HG03196 (cell line): ENCODE measurements at regions not wholly inside any gene's neighbourhood (a gene's known extent, or its start where the extent isn't known, plus 50 kb on each side); places are given as distances from the start of the nearest gene placed in this dataset.
A peak's percentile ranks its signal among the peaks of the same experiment; 100 is the strongest.

Experiments used
- ATAC-seq: cut with Tn5 transposase; IDR thresholded peaks from one replicate; pipeline ENCODE4 v1.9.1; 2021; ENCODE audit not compliant: unreplicated experiment

DNA sequence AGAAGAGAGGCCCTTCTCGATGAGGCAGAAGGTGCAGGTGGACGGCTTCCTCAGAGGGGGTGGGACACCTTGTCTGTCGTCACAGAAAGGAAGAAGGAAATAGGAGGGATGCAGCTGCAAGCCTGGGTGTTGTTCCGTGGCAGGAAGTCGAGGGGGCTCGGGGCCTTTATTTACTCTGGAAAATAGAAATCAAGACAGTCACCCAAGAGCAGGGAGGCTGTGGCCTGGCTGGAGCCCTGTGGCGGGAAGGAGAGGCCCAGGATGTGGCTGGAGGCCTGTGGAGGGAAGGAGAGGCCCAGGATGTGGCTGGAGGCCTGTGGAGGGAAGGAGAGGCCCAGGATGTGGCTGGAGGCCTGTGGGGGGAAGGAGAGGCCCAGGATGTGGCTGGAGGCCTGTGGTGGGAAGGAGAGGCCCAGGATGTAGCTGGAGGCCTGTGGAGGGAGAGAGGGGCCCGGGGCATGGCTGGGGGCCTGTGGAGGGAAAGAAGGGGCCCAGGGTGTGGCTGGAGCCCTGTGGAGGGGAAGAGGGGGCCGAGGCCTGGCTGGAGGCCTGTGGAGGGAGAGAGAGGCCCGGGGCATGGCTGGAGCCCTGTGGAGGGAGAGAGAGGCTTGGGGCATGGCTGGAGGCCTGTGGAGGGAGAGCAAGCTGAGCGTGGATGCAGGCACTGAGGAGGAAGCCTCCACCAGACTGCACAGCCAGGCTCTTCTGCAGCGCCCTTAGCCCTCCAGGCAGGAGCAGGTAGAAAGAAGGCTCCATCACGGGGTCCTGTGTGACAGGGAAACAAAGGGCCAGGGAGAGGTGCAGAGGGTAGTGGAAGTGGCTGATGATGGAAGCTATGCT is 97.3 kb upstream of the SFMBT2 start:
- no peak for ATAC-seq

DNA sequence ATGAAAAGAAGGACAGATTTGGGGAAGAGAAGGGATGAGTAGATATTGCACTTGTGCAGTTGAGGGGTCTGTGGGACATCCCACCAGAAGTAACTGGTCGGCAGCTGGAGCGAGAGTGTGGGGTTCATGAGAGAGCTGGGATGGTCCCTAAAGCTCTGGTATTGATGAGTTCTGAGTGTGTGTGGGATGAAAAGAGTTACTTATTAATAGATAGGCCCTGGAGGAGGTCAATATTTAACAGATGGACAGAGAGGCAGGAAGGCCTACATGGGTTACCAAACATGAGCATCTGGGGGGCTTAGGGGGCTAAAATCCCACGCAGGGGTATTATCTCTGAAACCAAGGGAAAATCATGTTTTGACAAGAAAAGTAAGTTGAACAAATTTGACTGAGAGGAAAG is 95.7 kb upstream of the SFMBT2 start:
- ATAC-seq = no peak

DNA sequence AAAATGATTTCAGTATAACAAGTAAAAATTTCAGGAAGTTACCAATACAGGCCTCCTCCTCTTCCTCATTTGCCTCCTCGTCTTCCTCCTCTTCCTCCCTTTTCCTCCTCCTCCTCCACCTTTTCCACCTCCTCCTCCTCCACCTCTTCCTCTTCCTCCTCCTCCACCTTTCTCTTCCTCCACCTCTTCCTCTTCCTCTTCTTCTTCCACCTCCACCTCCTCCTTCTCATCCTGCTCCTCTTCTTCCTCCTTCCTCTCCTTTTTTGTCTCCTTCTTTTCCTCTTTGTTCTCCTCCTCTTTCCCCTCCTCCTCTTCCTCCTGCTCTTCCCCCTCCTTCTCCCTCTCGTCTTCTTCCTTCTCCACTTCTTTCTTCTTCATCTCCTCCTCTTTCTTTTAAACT is 94.4 kb upstream of the SFMBT2 start:
- ATAC-seq = no peak

DNA sequence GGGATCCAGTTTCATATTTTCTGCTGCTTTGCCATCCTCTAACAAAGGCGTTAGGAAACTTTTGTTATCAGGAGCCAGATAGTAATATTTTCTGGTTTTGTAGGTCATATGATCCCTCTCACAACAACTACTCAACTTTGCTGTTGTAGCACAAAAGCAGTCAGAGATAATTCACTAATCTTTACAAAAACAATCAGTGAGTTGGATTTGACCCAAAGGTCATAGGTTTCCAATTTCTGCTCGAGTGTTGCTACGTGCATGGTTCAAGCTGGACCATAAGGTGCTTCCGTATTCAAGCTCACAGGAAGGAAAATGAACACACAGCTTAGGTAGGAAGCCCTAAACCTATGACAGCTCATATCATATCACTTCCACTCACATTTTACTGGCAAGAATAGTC is 92.4 kb upstream of the SFMBT2 start:
- ATAC-seq = no peak

DNA sequence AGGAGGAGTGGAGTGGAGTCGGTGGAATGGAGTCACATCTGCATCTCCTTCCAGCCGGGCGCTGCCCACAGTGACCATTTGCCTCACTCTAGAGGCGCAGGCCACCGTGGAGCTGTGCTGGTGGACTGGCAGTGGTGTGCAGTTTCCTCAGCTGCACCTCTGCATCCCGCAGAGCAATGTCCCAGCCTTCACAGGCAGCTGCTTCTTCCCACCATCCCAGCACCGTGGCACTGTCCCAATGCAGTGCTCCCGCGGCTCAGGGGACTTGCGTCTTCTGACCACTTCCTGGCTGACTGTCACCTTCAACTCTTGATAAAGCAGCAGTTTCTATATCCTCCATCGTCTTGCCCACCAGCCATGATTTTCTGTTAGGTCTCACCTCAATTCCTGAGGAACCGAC is 90.3 kb upstream of the SFMBT2 start:
- no peak for ATAC-seq

DNA sequence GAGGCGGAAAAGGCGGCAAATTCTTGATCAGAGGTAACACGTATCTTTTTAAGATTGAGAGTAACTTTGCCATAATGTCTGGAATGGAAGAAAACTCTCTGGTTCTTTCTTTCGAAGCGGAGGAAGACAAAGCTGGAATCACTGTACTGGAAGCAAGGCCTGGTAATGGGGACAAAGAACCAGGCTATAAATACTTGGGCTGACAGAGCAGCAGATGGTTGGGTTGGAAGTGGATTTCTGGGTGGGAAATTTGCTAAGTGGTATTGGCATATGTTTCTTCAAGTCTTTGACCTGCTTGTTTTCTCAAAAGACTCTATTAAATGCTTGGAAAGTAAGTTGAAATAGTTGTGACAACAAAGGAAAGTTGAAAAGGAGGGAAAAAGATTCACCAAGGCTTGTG is 87.3 kb upstream of the SFMBT2 start:
- no peak for ATAC-seq

DNA sequence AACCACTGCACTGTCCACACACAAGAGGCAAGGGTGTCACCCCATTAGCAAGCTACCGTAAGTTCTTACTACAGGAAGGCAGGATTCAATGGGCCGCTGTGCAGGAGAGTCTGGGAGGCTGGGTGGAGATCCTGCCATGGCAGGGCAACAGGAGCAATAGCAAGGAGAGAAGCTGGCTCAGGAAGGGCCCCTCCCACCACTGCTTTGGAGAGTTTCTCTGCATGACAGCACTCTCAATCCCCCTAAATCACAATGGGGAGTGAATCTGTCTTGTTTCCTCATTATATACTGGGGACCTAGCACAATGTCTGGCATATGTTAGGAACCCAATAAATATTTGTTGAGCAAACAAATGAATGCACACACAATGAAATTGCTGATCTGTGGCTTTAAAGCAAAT is 83.2 kb upstream of the SFMBT2 start:
- ATAC-seq = no peak

DNA sequence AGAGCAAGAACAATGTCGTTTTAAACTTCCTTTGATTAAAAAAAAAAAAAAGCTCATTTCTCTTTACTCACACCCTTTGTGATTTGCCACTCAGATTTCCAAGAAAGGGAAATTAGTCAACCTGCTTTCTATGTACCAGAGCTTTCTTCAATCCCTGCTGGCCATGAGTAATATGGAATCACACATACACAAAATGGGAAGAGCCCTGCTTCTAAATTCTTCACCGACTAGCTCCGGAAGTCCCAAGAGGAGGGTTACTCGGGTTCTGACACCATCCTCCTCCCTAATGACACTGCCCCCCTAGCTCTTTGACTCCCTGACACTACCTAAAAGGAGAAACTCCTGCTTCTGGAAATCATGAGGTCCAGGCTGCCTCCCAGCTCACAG is 81.8 kb upstream of the SFMBT2 start:
- ATAC-seq = peak; percentile 23

DNA sequence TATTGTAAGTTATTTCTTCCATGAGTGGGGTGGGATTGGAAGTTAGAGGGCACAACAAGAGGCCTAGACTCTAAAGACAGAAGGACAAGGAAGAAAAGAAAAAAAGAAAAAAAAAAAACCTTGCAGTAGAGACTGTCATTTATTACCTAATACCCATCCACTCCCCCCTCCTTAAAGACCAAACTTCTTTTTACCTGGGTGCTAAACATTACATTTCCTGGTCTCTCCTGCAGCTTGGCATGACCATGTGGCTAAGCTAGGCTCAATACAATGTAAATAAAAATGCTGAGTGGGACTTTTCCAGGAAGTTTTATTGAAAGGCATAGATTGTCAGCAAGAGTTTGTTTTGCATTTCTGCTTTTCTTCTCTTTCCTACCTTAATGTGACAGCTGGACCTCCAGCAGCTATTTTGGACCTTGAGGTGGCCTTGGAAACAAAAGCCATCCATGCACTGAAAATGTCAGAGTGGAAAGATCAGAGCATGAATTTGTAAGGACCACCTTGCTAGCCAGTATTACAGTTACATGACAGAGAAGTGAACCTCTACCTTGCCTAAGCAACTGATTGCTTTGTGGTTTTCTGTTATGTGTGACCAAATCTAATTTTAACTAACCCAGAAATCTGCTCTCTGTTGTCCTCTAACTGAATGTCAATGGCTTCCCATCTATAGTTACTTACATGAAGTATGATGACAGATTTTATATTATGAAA is 81.3 kb upstream of the SFMBT2 start:
- ATAC-seq = peak; percentile 68

DNA sequence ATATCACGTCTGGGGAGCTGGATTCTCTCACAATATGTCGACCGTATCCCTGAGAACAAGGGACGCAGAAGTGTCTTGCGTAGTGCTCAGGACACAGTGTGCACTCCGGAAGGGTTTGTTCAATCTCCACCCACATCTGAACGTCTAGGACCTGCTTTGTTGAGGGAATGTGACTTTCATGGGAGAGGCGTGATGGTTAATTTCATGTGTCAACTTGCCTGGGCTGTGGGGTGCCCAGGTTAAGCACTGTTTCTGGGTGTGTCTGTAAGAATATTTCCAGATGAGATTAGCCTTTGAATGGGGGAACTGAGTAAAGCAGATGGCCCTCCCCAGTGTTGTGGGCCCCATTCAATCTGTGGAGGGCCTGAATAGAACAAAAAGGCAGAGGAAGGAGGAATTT is 80.4 kb upstream of the SFMBT2 start:
- no peak for ATAC-seq

DNA sequence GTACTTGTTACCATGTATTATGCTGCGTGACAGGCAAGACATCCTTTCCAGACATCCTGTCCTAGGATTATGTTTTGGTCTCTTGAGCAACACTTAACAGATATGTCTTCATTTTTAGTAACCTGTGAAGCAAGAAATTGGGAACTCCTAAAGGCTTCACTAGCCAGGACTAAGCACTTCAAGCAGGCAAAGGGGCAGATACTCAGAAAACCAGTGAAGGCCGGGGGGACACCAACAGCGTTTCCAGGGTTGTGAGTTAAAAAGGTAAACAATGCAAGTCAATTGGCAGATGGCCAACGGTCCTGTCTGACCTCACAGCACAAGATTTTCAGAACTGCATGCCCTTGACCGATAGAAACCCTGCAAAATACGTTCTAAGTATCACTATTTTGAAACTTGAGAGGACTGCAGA is 77.6 kb upstream of the SFMBT2 start:
- no peak for ATAC-seq

DNA sequence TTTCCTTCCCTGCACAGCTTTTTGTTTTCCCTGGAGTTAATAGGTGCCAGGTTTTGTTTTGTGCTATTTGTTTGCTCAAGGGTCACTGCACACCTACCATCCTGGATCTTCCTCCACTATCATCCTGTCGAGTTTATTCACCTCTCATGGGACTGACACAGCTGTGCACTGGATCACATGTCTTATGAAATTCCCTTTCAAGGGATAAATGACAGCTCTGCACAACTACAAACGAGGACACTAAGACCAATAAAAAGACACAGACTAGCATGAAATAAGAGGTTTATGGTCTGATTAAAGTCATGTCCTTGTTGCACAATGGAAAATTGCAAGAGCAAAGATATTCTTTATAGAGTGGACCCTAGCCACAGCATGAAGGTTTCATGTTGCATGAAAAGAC is 76.7 kb upstream of the SFMBT2 start:
- ATAC-seq = no peak

DNA sequence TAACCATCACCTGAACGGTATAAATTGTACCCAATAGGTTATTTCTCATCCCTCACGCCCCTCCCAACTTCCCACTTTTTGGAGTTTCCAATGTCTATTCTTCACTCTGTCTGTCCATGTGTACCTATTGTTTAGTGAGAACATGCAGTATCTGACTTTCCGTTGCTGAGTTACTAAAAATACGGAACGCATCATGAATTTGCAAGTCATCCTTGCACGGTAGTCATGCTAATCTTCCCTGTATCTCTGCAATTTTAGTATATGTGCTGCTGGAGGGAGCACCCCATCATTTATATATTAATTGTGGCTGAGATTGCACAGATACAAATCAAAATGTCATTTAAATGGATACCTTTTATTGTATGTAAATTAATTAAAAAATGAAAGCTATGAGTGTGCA is 75.7 kb upstream of the SFMBT2 start:
- no peak for ATAC-seq

DNA sequence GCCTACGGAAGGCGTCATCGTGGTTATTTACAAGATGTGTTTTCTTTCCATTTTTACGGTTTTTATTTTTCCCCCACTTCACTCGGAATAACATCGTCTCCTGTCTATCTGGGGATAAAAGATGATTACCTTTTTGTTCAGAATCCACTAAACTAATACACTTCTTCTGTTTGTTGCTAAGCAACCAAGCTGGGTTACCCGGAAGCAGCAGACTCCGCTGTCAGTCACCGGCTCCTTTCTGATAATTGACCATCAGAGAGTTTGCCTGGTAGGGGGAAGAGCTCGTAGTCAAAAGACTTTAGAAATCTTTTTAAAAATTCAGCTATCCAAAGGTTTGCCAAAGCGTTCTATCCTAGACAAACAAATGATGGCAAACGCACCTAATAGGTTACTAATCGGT is 75.0 kb upstream of the SFMBT2 start:
- ATAC-seq = no peak

DNA sequence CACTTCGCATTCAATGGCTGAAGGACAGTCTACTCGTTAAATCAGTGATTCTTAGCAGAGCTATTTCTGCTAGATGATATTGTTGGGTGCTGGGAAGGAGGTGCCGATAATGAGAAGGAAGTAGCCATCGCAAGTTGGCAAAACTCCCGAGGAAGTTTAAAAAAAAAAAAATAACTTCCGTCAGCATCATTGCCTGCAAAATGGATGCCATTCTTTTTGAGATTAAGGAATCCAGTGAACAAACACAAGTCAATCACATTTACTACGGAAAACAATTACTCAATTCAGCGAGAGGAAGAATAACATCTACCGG is 74.4 kb upstream of the SFMBT2 start:
- no peak for ATAC-seq

DNA sequence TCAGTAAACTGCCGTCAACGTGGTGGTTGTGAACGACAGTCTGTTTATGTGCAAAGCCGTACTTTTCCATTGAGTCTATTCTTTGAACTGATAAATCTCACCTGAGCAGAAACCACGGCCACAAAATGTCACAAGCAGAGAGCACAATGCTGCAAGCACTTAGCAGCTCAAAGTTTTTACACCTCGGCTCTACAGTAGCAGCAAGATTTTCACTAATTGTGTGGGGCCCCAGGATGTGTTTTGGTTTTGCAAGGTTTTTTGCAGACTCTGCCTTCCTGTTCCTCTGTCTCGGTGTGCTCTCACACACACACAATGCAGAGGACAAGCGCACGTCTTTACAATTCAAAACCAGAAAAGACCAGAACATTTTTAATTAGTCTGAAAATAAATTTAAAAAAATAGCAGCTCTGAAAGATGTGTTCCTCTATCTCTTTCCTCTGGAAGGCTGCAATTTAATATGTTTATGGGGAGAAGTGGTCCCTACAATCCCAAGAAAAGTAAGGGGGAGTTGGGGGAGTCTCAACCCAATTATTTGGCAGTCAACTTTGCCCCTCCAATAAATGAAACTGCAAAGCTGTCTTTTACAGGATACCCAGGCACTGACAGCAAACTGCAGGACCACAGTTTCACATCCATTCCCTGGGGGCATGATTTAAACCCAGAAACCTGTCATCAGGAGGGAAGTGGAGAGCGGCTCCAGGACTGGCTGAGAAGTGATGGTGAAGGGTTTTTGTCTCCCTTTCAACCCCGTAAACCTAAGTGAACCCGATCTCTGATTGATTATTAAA is 73.8 kb upstream of the SFMBT2 start:
- ATAC-seq = peak; percentile 49

DNA sequence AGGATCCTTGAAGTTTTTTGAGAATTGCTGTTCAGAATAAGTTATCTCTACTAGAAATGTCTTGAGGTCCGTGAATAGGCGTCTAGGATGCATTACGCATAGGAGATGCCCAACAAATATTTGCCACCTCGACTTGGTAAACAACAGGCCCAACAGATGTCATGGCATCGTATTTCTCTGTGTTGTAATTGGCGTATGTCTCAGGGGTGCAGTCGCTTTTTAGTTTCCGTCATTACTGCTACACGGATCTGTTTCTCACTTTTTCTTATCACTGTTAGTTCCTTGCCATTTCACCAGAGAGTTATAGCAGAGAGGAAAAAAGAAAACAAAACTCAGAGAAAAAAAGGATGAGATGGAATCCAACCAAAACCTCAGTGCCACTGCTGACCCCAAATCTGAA is 73.0 kb upstream of the SFMBT2 start:
- no peak for ATAC-seq

DNA sequence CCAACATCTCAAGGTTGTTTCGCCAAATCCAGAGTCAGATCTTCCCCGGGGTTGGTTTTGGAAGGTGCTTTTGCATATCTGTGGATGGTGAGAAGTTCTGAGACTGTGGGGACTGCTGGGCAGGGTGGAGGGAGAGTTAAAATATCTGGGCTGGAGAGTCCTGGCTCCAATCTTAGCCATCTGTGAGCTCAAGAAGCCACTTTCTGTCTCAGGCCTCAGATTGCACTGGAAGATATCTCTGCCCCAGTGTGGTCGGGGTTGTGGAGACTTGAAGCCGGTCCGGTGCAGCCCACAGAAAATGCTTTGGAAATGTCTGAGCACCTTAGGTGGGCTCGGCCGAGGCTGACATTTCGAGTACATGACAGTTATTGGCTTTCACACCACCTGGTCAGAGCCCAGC is 72.2 kb upstream of the SFMBT2 start:
- no peak for ATAC-seq

DNA sequence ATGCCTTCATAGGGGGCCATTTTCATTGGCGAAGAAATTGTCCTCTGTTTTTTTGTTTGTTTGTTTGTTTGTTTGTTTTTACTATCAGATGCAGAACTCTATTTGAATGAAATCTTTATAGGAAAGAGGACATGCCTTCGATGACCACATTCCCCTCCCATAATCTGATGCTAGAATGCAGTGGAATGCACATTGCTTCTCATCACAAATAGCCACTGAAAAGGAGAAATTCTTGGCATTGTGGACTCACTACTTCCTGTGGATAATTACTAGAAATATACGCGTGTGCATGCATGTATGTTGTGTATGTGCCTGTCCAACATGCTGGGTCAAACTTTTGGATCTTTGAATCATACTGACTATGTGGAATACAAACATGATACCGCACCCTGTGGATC is 70.5 kb upstream of the SFMBT2 start:
- no peak for ATAC-seq

DNA sequence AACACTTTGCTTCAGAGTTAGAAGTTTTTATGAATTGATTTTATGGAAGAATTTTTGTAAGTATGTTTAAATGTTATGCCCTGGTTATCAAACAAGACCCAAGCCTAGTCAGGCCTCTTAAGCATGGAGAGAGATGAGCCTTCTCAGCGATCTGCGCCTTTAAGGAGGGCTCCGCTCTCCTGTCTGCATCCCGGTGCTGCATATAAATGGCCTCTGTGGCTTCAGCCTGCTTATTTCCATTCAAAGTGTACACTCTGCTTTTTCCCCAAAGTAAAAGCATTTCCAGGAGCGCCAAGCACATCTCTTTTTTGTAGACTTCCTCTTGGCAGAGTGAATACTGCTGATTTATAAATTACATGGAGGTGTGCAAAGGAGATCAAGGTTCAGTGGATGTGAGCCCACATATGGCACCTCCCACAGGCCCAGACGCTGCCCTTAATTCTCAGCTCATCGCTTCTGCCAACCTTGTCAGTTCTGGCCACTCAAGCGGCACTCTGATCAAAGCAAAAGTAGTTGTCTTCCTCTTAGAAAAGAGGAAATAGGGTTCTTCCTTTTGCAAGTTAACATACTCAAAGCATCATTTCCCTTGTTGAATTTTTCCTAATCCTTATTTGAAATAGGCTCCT is 70.0 kb upstream of the SFMBT2 start:
- peak; percentile 59 for ATAC-seq

DNA sequence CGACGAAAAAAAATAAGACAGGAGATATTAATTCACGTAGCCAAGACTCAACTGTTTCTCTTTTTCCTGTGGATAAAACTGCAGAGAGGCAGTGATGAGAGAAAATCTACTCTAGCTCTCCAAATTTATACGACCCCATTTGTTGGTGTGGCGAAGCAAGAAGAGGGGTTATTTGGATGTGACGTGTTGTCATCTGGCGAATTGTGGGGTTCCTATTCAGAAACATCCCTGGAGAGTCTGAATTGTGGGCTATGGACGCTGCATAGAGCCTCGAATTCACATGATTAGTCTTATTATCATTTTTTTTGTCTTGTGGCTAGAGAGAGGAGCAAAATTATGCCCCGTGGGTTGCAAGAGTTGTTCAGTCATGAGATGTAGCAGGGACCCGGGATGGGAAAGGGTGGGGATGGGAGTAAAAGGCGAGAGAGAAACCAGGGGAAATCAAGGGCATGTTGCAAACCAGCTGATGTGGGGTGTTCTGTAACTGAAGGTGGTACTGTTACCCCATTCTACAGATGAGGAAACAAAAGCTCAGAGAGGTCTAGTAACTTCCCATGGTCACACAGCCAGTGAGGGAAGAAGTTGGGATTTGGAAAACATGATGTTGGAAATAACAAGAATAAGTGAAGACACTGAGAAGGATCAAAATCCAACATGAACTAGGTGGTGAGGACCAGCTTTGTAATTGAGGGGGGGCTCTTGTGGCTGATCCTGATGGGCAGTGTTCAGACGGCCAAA is 69.2 kb upstream of the SFMBT2 start:
- ATAC-seq = no peak
